GM12891 (cell line): ENCODE measurements at regions not wholly inside any gene's neighbourhood (a gene's known extent, or its start where the extent isn't known, plus 50 kb on each side); places are given as distances from the start of the nearest gene placed in this dataset.

ENCODE experiments used
- POLR2A ChIP-seq: IDR thresholded peaks from 2 replicates; pipeline ENCODE4 v1.6.1; 2011; ENCODE audit warnings: low read depth, low read length, control low read depth
- POLR2AphosphoS5 ChIP-seq: IDR thresholded peaks from 2 replicates; pipeline ENCODE4 v1.6.1; 2011; ENCODE audit warnings: low read depth, low read length, control low read depth
- TAF1 ChIP-seq: IDR thresholded peaks from 2 replicates; pipeline ENCODE4 v1.6.1; 2011; ENCODE audit warnings: low read depth, low read length, control low read depth

DNA sequence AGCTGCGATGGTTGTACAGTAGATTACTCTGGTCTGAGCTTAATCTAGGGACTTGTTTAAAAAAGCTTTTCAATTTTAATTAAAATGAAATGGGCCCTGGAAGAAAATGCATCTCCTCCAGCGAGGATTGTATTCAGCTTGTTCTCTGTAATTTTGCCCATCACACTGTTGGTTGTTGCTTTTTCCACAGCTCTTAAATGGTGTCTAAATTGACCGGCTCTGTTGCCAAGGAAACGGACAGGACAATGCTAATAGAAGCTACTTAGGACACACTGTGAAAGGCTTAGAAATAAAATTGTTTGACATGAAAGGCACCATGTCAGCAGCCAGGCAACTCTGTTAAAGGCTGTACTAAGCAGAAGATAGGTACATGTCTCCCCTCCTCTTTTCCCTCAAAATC is 116.7 kb upstream of the NRSN1 start:
- TF ChIP-seq POLR2A (no peak), POLR2AphosphoS5 (no peak), TAF1 (no peak)
